ENCODE measurements at regions not wholly inside any gene's neighbourhood (a gene's known extent, or its start where the extent isn't known, plus 50 kb on each side); places are given as distances from the start of the nearest gene placed in this dataset.

DNA sequence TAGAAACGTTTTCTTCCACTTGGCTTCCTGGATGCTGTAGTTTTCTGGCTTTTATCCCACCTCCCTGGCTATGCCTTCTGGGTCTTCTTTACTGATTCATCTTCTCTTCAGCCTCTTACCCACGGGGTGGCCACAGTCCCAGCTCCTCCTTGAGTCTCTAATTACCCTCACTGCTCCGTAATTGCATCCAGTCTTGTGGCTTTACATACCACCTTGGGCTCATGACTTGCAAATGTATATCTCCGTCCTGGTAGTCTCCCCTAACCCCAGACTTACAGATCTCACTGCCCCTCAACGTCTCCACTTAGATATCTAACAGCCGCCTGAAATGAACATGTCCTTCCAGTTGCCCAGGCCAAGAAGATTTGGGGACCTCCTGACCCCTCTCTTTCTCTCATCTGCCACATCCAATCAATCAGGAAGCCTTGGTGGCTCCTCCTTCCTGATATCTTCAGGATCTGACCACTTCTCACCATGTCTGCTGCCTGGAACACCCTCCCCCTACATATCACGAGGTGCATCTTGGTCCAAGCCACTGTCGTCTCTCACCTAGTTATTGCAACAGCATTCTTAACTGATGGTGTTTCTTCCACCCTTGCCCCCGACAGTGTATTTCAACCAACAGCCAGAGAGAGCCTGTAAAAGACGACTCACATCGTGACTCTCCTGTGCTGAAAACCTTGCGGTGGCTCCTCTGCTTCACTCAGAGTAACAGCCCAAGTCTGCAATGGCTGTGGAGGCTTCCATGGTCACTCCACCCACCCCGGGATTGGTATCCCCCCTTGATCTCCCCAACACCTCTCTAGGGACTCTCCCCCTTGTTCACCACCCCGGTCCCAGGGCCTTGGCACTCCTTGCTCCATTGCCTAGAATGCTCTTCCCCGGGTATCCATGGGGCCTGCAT, 219.0 kb upstream of the POU3F1 start:
- no peak overlapping the region for H3K4me3 ChIP-seq
- H3K27ac ChIP-seq, result no peak overlapping the region
- H3K4me1 ChIP-seq, result no peaks in the 10 kb centered on the region

DNA sequence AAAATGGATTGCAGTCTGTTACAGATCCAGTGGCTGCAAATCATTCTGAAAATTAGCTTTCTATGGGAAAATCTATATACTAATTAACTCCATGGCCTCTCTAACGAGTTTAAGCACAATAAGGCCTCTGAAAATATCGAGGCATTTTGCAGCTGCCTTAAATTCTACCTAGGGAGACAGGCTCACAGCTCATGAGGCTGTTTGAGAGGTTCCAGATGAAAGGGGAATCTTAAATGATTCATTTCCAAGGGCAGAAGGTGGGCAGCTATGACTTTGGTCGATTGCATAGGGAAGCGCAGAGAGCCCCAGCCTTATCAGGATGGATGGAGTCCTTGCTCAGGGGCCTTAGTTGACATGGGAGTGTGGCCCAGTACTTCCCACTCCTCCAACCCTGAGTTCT, 216.8 kb upstream of the POU3F1 start:
- H3K9me3 ChIP-seq, result no peaks in the 10 kb centered on the region
- no peaks in the 10 kb centered on the region for H3K36me3 ChIP-seq
- TF ChIP-seq, protein P1, sequence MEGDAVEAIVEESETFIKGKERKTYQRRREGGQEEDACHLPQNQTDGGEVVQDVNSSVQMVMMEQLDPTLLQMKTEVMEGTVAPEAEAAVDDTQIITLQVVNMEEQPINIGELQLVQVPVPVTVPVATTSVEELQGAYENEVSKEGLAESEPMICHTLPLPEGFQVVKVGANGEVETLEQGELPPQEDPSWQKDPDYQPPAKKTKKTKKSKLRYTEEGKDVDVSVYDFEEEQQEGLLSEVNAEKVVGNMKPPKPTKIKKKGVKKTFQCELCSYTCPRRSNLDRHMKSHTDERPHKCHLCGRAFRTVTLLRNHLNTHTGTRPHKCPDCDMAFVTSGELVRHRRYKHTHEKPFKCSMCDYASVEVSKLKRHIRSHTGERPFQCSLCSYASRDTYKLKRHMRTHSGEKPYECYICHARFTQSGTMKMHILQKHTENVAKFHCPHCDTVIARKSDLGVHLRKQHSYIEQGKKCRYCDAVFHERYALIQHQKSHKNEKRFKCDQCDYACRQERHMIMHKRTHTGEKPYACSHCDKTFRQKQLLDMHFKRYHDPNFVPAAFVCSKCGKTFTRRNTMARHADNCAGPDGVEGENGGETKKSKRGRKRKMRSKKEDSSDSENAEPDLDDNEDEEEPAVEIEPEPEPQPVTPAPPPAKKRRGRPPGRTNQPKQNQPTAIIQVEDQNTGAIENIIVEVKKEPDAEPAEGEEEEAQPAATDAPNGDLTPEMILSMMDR (IDR thresholded peaks at IDR 0.05), result no peak
- no peak for TF ChIP-seq POLR2A (IDR thresholded peaks at IDR 0.05)
- H3K4me3 ChIP-seq, result no peak overlapping the region
- no peaks in the 10 kb centered on the region for H3K27me3 ChIP-seq
- DNase-seq, result no peak
- no peaks in the 10 kb centered on the region for H3K4me1 ChIP-seq
- H3K27ac ChIP-seq, result no peak overlapping the region

More for the DNA sequence above, 219.0 kb upstream of the POU3F1 start:
- no peaks in the 10 kb centered on the region for H3K36me3 ChIP-seq
- H3K9me3 ChIP-seq, result no peaks in the 10 kb centered on the region
- no peak for DNase-seq
- TF ChIP-seq, protein P1 (IDR thresholded peaks at IDR 0.05), result no peak
- TF ChIP-seq POLR2A (IDR thresholded peaks at IDR 0.05), result no peak
- no peaks in the 10 kb centered on the region for H3K27me3 ChIP-seq

DNA sequence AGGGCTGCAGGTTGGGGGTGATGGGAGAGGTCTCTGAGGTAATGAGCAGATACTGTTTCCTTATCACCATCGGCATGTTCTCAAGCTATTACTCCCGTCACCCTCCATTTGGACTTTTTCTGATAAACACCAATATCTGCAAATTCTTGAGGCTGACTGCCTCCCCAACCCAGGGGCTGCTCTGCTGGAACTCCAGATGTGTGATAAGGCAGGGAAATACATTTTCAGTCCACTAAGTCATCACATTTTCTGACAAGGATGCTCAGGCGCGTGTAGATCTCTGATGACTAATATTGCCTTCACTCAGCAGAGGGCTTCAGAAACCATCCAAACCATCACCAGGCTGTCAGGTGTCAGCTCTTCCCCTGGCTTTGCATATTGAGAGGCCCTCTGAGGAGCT, 215.0 kb upstream of the POU3F1 start:
- H3K27me3 ChIP-seq, result no peaks in the 10 kb centered on the region
- no peaks in the 10 kb centered on the region for H3K4me1 ChIP-seq
- H3K36me3 ChIP-seq, result no peaks in the 10 kb centered on the region
- DNase-seq, result no peak
- no peaks in the 10 kb centered on the region for H3K9me3 ChIP-seq
- no peak overlapping the region for H3K27ac ChIP-seq
- H3K4me3 ChIP-seq, result no peak overlapping the region
- TF ChIP-seq POLR2A (IDR thresholded peaks at IDR 0.05), result no peak
- TF ChIP-seq, protein P1 (IDR thresholded peaks at IDR 0.05), result no peak

DNA sequence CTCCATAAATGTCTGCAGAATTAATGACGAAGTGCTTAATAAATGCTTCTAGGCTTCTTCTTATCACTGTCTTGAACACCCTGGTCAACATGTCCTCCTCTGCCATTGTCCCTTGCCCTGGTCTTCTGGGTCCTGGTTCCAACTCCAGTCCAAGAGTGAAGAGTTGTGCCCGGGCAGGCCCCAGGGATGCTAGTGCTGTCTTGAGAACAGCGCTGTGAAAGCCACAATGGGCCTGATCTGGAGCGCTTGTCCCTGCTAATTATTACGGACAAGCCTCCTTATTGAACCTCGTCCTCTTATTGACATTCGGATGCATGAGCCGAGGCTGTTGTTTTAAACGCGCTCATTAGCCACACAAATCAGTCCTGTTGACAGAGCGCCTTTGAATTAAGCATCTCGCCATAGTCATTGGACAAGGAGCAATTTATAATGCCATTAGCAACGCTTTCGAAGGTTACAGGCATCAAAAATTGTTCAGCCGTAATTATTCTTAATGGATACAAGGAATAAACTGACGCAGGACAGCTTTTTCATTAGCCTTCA, 211.6 kb upstream of the POU3F1 start:
- Histone ChIP-seq H3K36me3 (no peaks in the 10 kb centered on the region), H3K27ac (no peak overlapping the region), H3K27me3 (no peaks in the 10 kb centered on the region), H3K4me1 (no peaks in the 10 kb centered on the region), H3K4me3 (no peak overlapping the region), H3K9me3 (no peaks in the 10 kb centered on the region)
- no peak for DNase-seq
- TF ChIP-seq, protein P1 (IDR thresholded peaks at IDR 0.05), result no peak
- no peak for TF ChIP-seq POLR2A (IDR thresholded peaks at IDR 0.05)

DNA sequence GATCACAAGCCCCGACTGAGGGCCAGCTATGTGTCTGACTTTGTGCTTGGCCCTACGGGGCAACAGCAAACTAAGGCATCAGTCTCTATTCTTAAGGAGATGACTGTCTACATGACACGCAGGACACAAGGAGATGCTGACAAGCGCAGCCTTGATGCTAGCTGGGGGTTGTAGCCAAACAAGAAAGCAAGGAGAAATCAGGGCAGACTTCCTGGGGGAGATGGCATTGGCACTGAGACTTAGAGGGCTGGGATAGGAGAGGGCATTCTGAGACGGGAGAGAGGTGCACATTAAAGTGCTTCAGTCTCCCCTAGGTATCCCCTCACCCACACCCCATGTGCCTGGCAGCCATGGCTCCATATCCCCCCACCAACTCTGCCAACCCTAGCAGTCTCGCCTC, 210.8 kb upstream of the POU3F1 start:
- Histone ChIP-seq H3K27me3 (no peaks in the 10 kb centered on the region), H3K36me3 (no peaks in the 10 kb centered on the region), H3K9me3 (no peaks in the 10 kb centered on the region), H3K4me3 (no peak overlapping the region), H3K4me1 (no peaks in the 10 kb centered on the region), H3K27ac (no peak overlapping the region)
- TF ChIP-seq, protein P1 (IDR thresholded peaks at IDR 0.05), result no peak
- TF ChIP-seq POLR2A (IDR thresholded peaks at IDR 0.05), result no peak
- no peak for DNase-seq
